SK-N-SH treated with all-trans-retinoic acid at 6 μM for 48 hours (cell line): ENCODE measurements at regions not wholly inside any gene's neighbourhood (a gene's known extent, or its start where the extent isn't known, plus 50 kb on each side); places are given as distances from the start of the nearest gene placed in this dataset.

Experiments
- SNAI2 ChIP-seq: fragments of 250-450 bp; sonication (Bioruptor Pico); IDR thresholded peaks from 2 replicates; pipeline ENCODE4 v1.5.0; 2020; ENCODE audit warnings: mild to moderate bottlenecking, moderate library complexity
- TF ChIP-seq, protein P1 (sequence below): fragments of 250-450 bp; sonication (Bioruptor Pico); IDR thresholded peaks from 2 replicates; pipeline ENCODE4 v1.5.1; 2021; ENCODE audit warnings: mild to moderate bottlenecking, moderate library complexity
- TF ChIP-seq, protein P2 (sequence below): fragments of 250-450 bp; sonication (Bioruptor Pico); IDR thresholded peaks from 2 replicates; pipeline ENCODE4 v1.5.0; 2020; ENCODE audit warnings: mild to moderate bottlenecking, moderate library complexity
- TF ChIP-seq, protein P3 (sequence below): fragments of 250-450 bp; sonication (Bioruptor Pico); IDR thresholded peaks from 2 replicates; pipeline ENCODE4 v1.8.0; 2020; ENCODE audit warnings: mild to moderate bottlenecking, moderate library complexity, borderline replicate concordance

DNA sequence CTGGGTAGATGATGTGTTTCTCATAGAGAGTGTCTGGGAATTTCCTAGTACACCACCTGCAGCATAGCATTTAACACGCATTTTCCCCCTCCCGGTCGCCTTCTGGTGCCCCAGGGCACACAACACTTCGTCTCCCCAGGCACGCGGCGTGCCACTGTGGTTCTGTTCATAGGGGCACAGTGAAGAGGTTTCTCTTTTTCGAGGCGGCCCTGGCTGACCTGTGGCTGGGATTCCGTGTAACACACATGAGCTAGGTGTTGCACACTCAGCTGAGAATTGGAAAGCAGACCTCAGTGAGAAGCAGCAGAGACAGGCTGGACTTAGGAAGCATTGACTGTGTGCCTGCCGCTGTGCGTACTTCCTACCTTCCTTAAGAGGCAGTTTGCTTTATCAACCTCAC is 214.3 kb upstream of the SHH start:
- TF ChIP-seq, protein P1, sequence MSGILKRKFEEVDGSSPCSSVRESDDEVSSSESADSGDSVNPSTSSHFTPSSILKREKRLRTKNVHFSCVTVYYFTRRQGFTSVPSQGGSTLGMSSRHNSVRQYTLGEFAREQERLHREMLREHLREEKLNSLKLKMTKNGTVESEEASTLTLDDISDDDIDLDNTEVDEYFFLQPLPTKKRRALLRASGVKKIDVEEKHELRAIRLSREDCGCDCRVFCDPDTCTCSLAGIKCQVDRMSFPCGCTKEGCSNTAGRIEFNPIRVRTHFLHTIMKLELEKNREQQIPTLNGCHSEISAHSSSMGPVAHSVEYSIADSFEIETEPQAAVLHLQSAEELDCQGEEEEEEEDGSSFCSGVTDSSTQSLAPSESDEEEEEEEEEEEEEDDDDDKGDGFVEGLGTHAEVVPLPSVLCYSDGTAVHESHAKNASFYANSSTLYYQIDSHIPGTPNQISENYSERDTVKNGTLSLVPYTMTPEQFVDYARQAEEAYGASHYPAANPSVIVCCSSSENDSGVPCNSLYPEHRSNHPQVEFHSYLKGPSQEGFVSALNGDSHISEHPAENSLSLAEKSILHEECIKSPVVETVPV (CRISPR knock-in tag) = no peak
- TF ChIP-seq, protein P2, sequence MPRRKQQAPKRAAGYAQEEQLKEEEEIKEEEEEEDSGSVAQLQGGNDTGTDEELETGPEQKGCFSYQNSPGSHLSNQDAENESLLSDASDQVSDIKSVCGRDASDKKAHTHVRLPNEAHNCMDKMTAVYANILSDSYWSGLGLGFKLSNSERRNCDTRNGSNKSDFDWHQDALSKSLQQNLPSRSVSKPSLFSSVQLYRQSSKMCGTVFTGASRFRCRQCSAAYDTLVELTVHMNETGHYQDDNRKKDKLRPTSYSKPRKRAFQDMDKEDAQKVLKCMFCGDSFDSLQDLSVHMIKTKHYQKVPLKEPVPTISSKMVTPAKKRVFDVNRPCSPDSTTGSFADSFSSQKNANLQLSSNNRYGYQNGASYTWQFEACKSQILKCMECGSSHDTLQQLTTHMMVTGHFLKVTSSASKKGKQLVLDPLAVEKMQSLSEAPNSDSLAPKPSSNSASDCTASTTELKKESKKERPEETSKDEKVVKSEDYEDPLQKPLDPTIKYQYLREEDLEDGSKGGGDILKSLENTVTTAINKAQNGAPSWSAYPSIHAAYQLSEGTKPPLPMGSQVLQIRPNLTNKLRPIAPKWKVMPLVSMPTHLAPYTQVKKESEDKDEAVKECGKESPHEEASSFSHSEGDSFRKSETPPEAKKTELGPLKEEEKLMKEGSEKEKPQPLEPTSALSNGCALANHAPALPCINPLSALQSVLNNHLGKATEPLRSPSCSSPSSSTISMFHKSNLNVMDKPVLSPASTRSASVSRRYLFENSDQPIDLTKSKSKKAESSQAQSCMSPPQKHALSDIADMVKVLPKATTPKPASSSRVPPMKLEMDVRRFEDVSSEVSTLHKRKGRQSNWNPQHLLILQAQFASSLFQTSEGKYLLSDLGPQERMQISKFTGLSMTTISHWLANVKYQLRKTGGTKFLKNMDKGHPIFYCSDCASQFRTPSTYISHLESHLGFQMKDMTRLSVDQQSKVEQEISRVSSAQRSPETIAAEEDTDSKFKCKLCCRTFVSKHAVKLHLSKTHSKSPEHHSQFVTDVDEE (CRISPR knock-in tag) = no peak
- TF ChIP-seq, protein P3, sequence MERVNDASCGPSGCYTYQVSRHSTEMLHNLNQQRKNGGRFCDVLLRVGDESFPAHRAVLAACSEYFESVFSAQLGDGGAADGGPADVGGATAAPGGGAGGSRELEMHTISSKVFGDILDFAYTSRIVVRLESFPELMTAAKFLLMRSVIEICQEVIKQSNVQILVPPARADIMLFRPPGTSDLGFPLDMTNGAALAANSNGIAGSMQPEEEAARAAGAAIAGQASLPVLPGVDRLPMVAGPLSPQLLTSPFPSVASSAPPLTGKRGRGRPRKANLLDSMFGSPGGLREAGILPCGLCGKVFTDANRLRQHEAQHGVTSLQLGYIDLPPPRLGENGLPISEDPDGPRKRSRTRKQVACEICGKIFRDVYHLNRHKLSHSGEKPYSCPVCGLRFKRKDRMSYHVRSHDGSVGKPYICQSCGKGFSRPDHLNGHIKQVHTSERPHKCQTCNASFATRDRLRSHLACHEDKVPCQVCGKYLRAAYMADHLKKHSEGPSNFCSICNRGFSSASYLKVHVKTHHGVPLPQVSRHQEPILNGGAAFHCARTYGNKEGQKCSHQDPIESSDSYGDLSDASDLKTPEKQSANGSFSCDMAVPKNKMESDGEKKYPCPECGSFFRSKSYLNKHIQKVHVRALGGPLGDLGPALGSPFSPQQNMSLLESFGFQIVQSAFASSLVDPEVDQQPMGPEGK (CRISPR knock-in tag) = no peak
- TF ChIP-seq SNAI2 (CRISPR knock-in tag) = no peak
